ENCODE measurements at regions not wholly inside any gene's neighbourhood (a gene's known extent, or its start where the extent isn't known, plus 50 kb on each side); places are given as distances from the start of the nearest gene placed in this dataset.

DNA sequence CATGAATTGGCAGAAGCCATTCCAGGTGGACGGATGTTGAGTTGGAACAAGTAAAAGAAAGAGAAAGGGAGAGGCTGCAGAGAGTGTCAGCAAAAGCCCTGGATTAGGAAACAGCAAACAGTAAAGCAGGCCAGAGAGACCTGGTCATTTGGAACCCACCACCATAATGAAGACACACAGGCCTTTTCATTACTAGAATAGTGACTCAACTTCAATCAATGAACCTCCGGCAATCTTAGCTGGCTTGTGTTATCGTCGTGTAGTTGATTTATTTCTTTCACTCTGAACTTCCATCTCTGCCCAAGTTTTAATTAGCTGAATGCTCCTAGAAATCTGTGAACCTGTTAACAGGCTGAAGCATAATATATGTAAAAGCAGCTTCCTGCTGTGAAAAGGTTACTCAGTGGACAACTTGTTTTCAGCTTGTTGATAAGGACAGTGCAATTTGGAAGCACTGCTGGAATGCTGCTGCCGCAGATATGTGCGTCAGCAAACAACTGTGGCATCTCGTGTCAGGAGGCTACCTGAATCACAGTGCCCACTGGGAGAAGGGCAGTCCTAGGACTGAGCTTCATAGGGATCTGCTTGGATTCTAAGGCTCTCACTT, 68.8 kb downstream of the SPANXN4 start:
- peaks cover 0 to 2% (median 2%) of the 10 kb centered on the region in 3 donors for H3K9me3 Mint-ChIP-seq
- H3K36me3 Mint-ChIP-seq: no peaks in the 10 kb centered on the region
- H3K4me1 Mint-ChIP-seq: no peaks in the 10 kb centered on the region
- H3K27me3 Mint-ChIP-seq: no peaks in the 10 kb centered on the region
- no peak overlapping the region for H3K27ac Mint-ChIP-seq
- no peak overlapping the region for H3K4me3 Mint-ChIP-seq

Measured in IgD-negative memory B cell (primary cell).